ENCODE measurements at regions not wholly inside any gene's neighbourhood (a gene's known extent, or its start where the extent isn't known, plus 50 kb on each side); places are given as distances from the start of the nearest gene placed in this dataset.

GRCh38 chr13:33953781-33954180 is 135.8 kb downstream of the RFC3 start:
- no peak for DNase-seq

GRCh38 chr13:33956346-33956745 is 138.4 kb downstream of the RFC3 start:
- no peak for DNase-seq

- DNase-seq = no peak
Measured at GRCh38 chr13:33957497-33957905, 139.6 kb downstream of the RFC3 start.

GRCh38 chr13:33958964-33959363 is 141.0 kb downstream of the RFC3 start:
- DNase-seq = no peak

- DNase-seq = no peak
Measured at GRCh38 chr13:33963134-33963533, 145.2 kb downstream of the RFC3 start.

- DNase-seq = no peak
Measured at GRCh38 chr13:33963895-33964294, 145.9 kb downstream of the RFC3 start.

- no peak for DNase-seq
Measured at GRCh38 chr13:33968520-33969507, 150.9 kb downstream of the RFC3 start.

GRCh38 chr13:33970746-33971561 is 153.0 kb downstream of the RFC3 start:
- no peak for DNase-seq

GRCh38 chr13:33971562-33971819 is 153.5 kb downstream of the RFC3 start:
- DNase-seq = no peak

GRCh38 chr13:33973194-33973593 is 155.2 kb downstream of the RFC3 start:
- DNase-seq = no peak

- DNase-seq = no peak
Measured at GRCh38 chr13:33976965-33977364, 159.0 kb downstream of the RFC3 start.

GRCh38 chr13:33978653-33979052 is 160.7 kb downstream of the RFC3 start:
- no peak for DNase-seq

- DNase-seq = no peak
Measured at GRCh38 chr13:33992881-33993336, 175.0 kb downstream of the RFC3 start.

- no peak for DNase-seq
Measured at GRCh38 chr13:33994198-33994597, 176.2 kb downstream of the RFC3 start.

- DNase-seq = no peak
Measured at GRCh38 chr13:33994826-33995502, 177.0 kb downstream of the RFC3 start.

- DNase-seq = no peak
Measured at GRCh38 chr13:33996636-33997035, 178.7 kb downstream of the RFC3 start.

GRCh38 chr13:33997574-33997973 is 179.6 kb downstream of the RFC3 start:
- DNase-seq = no peak

GRCh38 chr13:33999811-34000605 is 182.1 kb downstream of the RFC3 start:
- DNase-seq = no peak

- DNase-seq = no peak
Measured at GRCh38 chr13:34000955-34001354, 183.0 kb downstream of the RFC3 start.

GRCh38 chr13:34001389-34001788 is 183.4 kb downstream of the RFC3 start:
- DNase-seq = no peak

GRCh38 chr13:34002141-34002540 is 184.2 kb downstream of the RFC3 start:
- no peak for DNase-seq

GRCh38 chr13:34002924-34003323 is 185.0 kb downstream of the RFC3 start:
- no peak for DNase-seq

- DNase-seq = no peak
Measured at GRCh38 chr13:34003656-34004055, 185.7 kb downstream of the RFC3 start.

All from hematopoietic multipotent progenitor cell treated with erythropoietin and hydrocortisone succinate and interleukin-3 and kit ligand, for 4 days (in vitro differentiated cells).